Stimulated activated CD8-positive, alpha-beta memory T cell treated with anti-CD3 and anti-CD28 coated beads, Interleukin-2, amount 100 ng/mL, for 48 hours (primary cell): ENCODE measurements at regions not wholly inside any gene's neighbourhood (a gene's known extent, or its start where the extent isn't known, plus 50 kb on each side); places are given as distances from the start of the nearest gene placed in this dataset.

Experiments used
- DNase-seq, 2 donors: peaks; one replicate each; pipeline ENCODE4 v3.0.0-alpha.2; 2020; ENCODE audit warnings: low read depth in 2 of 2

DNA sequence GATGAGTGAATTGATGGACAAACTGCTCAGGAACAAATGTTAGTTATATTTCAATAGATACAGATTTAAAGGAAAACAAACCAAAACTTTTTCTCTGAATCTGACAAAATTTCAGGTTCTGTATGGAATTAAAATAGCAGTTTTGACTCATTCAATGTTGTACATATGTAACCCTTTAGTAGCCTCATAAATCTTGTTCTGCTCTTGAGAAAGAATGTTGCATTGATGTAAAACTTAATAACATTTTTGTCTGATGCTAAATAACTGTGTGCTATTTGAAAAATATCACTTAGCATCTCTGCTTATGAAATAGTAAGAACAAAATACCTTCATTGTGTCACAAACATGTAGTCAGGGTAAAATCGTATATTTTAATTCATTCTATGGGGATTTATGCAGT is 168.9 kb upstream of the NOVA1 start:
- DNase-seq: no peak

DNA sequence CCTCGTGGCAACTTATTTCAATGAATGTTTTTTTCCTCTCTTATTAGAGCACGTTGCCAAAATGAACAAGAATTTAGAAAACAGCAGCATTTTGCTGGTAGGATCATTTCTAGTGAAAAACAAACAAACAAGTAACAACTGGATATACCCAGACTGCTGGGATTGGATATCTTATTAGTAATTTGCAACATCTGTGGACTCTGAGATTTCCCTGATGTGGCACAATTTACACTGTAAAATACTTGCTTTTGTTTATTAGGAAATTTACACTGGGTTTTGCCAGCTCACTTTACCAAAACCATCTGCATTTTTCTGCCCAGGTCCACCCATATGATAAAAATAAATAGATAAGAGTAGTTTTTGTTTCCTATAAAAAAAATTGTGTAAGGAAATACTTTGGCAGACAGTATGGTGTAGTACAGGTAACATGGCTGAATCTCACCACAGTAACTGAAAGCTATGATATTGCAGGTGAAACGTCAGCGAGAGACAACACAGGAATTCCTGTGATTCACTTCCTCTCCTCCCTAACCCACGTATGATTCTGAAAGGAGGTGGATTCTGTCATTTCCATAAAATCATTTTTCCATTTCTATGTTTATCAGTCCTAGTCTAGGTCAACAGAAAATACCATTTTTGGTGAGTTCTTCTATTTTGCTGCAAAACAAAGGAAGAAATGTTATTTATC is 176.2 kb upstream of the NOVA1 start:
- DNase-seq: no peak

DNA sequence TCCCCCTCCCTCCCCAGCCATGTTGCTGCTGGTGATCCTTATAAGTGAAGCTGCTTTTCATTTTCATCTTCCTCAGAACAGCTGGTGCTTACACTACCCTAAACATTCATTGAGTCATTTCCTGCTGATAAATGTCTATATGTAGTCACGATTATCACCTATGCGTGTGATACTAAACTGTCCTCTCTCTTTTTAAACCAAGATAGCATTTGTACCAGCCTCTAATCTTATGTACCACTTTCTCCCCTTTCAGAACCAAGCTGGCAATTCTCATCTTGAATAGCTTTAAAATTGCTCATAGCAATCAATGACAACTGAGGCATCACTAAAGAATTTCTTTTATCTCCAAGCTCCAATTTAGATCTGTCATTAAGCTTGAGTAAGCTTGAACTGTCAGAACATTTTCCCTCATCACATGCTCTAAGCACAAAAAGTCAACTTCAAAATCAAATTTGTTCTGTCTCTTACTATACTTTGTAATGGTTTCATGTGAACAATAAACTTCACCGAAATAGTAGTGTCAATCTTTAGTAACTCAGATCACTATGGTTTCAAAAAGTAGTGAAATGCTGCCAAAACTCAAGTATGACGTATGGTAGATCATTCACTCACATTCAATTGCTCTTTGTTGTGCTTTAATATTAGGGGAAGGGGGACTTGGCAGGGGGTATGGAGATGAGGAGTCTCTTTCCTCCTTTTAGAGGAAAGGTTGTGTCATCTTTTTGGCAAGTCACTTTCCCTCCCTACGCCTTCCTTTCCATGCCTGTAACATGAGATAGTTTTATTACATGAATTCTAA is 178.1 kb upstream of the NOVA1 start:
- DNase-seq: no peak

DNA sequence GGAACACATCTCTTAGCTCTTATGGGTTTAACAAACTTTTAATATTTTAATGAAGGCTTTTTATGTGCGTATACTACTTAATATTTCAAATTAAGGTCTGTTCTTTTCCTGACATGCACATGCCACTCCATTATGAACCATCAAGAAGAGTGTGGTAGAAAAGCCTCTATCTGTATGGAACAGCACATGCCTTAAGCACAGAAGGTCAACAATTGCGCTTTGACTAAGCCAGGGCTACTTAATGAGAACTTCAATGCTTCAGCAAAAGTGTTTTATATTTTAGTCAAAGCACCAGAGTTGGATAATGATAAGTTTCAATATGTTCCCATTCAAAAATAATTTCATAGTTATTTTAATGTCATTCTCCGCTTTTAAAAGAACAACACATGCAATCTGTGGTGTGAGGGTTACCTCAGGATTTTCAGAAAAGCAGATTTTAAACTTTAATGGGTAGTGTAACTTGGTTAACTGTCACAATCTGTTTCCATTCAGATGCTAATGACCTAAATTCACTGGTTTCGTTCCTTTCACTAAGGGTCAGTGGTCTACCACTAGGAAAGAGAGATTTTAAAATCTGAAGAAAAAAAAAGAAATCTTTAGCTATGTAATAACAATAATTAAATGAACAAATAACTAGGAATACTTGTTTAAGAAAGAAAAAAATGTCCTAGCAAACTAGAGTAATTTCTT is 193.4 kb upstream of the NOVA1 start:
- no peak for DNase-seq

DNA sequence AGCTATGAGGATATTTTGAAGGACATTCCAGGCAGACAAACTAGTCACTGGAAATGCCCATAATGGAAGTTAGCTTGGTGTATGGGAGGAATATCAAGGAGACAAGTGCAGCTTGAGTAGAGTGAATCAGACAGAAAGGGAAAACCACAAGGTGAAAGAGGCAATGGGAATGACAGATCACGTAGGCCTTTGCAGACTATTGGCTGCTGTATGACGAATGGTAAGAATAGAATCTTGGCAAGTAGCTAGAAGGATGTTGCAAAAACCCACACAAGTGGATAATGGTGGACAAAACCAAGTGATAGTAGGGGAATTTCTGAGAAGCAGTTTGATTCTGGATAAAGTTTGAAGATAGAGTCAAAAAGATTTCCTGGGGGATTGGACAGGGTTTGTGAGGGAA is 196.9 kb upstream of the NOVA1 start:
- DNase-seq: no peak

DNA sequence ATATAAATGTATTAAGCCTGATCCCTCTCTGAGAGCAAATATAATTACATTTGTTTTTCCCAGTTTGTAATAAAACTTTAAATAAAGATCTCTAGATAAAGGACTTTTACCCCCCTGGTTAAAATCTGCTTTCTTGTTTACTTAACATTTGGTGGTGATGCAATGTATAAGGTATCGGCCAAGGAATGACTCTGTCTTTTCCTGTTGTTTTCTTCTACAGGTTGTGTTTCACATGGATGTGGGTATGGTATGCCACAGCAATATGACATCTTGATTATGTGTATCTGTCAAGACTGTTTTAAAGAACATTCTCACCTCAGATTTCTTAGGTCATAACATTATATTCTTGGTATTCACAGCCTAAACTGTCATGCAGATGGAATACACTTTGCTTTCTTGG is 210.6 kb upstream of the NOVA1 start:
- DNase-seq: no peak

DNA sequence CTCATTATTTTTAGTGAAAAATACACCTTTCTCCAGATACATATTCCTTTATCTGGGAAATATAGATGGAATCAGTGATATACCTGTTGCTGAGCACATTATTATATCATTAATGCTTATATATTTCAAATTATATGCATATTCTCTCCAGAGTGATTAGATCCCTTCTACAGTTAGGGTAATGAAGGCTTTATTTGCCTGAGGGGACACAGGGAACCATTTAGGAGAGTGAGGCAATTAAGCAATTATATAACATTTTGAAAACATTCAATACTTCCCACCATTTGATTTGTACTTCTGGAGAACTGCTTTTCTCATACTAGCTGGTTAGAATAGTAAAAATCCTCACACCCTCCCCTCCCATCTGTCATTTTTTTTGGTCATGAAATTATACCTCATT is 212.8 kb upstream of the NOVA1 start:
- no peak for DNase-seq

DNA sequence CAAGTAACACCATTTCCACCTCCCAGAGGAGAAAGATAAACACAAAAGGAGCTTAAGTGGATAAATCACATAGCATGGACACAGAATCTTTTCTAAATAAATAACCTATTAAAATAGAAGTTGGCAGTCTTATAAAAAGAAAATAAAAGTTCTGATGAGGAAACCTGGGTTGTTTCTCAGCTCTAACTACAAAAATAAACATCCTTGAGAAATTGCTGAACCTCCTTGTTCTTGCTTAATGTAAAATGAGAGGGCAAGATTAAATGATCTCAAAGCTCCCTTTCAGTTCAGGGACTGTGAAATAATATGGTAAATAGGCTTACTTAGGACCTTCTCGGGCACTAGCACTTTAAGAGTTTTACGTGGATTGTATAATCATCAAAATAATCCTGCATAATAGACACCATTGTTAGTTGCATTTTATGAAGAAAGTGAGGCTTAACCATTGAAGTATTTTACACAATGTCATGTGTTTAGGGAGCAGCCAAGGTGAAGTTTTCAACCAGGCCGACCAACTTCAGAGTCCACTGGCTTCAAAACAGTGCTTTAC is 214.0 kb upstream of the NOVA1 start:
- no peak for DNase-seq

DNA sequence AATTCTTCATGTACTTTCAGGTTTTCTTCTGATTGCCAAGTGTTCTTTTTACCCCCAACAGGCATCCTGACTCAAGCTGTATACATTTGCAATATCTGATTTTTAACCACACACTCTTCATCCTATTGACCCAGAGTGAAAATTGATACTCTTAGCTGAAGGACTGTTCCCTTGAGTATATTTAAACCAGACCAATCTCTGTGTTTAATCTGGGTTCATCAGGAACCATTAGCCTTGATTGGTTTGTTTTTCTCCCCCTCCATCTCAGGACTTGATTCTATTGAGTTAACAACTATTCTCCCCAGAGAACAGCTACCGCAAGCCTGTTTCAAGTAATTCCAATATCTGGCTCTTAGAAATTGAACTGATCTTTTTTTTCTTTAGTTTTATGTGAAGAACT is 222.3 kb upstream of the NOVA1 start:
- DNase-seq: no peak

DNA sequence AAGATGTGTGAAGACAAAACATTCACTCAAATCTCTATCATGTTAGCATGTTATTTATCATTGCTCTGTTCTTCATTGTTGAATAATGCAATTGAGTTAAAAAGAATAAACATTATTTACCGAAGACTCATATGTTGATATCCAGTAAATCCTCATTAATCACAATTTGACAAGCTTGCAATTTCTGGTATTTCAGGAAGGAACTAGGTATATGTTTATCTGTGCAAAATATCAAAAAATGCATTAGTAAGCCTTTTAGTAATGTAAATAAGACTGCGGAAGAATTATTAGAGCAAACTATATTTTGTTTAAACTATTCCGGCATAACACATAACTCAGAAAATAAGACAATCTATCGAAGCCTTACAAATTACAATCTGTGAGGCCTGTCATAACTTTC is 222.7 kb upstream of the NOVA1 start:
- DNase-seq: no peak

DNA sequence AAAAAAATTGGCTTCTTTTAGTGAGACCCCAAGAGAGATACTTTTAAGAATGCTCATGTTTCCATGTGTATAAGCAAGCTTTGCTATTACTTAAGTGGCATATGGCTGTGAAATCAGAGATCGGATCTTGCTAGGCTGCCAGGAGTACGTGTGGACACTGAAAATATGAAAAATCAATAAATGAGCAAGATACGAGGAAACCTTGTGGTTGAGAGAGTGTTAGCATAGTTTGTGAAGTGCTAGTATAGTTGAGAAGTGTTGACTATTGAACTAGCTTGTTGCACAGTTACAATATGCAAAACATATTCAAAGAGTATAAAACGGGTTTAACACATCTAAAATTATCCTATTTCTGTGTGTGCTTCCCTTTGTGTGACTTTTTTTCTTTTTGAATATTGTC is 230.9 kb upstream of the NOVA1 start:
- DNase-seq: no peak

DNA sequence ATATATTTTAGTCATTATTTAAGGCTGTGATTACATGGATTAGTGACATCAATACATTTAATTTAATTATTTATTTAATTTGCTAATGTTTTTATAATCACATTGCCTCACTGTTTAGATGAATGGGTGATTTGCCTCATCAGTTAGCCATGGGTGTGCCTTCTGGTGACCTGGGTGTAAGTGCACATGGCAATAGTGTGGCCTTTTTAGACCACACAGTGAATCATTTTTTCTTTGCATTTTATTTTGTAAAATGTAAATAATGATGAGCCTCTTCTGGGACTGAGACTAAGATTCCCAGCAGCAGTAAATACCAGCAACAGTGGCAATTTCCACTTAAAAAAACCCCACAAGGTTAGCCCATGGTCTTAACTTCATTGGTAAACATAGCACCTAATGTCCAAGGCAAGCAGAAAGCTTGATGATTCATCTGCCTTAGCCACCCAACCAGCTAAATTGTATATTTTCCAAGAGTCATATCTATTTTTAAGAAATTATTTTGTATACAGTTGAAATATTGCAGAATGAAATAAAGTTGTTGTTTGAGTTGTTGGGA is 235.9 kb upstream of the NOVA1 start:
- no peak for DNase-seq

DNA sequence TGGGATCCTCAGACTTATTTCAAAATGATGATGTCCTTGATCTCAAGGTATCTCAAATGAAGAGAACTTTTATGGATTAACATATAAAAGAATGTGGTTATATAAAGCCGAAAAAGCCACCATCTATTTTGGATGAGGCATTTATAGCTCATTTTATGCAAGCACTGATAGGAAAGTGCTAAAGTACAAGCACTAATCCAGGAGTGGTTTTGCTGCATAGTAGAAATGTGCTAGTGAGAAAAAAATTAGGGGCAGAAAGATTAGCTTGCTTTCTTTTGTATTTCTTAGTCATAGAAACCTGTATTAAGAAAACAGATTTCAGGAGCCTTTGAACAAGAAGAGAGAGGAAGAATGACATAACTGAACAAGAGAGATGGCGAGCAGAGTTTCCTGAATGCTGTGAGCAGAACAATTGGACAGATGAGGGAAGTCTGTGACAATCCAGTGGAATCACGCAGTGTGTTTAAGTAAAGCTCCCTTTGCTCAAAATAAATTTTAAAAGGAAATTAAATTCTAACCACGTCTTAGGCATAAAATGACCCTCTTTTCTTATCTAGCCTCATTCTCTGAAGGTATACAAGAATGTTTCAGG is 238.2 kb upstream of the NOVA1 start:
- no peak for DNase-seq

DNA sequence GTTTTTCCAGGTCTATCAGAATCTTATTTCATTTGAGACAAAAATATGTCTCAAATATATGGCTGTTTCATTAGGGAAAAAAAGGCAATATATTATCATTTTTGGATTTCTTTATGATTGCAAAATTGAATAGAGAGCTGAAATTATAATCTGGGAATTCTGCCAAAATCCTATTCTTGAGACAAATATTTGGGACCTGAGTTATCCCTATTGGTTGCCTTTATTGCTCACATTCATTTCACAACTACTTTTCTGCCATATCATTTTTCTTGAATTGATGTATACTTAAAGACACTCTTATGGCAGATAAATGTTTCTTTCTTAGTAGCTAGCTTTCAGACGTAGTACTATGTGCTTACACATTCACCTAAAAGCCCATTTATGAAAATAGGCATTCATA is 241.6 kb upstream of the NOVA1 start:
- DNase-seq: no peak

DNA sequence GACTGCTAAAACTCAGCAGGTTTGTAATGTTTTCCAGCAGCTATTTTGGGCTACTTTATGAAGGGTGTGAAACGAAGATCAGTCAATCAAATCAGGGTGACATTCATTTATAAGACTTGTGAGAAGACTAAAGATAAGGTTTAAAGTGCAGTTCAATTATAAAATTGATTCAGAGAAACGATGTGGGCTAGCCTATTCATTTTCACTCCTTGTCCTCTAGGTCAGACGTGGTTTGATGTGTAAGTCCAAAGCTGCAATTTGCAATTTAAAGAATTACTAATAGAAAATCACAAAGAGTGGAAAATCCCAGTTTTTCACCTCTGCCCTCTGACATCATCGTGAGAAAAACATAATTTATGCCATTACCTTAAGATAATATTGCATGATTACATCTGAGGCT is 243.5 kb upstream of the NOVA1 start:
- no peak for DNase-seq

DNA sequence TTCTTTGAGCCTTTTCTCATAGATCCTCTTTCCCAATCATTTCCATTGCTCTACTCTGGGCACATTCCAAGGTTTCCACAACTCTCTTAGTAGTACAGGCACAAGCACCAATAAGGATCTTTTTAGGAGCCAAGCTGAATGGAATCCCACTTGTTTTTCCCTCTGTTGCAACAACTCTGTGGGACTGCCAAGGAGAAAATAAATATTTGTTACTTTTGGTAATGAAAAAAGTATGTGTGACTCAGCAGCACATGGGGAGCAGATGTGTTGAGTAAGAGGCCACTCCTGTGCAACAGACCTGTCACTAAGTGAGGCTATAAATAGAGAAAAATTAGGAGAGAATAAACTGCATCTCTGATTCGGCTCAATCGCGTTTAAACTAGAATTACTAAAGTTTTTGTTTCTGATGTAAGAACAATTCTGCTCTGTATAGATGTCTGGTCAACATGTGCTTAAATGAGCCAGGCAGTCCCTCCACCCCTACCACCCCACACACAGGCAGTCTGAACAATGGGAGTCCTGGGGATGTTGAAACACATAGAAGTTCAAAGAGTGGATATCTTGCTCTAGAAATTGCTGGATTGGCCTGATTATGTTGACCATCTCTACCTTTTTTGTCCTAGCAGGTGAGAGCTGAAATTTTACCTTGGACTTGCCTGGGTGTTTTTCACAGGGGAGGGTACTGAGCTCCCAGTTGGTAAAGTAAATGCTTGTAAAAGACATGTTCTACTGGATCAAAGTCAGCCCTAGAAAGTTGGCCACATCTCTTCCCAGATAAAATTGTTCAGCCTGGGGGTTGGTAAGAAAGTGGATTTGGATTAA is 244.3 kb upstream of the NOVA1 start:
- no peak for DNase-seq

DNA sequence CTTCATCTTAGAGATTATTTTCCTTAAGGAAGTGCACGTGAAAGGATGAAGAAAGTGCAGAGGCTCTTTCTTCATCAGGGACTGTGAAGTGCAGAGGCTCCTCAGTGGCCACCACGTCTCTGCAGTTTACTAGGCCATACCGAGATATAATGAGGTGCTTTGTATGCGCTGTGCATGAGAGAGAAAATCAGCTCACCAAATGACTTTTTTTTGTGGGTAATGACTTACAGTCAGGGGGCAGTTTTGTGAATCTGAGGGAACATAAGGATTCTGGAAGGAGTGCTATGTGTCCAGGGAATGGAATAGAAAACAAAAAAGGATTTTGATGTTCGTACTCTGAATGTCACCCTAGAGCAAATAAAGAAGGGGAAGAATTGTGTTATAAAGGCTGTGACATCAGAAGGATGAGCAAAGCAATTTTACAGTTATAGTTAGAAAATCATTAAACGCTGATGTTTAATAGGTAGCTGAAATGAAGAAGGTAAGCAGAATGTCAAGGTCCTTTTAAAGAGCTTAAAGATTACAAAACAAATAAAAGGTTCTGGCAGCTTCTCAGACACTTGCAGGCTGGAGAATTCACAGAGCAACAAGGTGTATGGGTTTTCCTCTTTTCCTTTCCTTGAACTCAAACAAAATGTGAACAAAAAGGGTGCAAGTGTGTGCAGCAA is 247.5 kb upstream of the NOVA1 start:
- no peak for DNase-seq

DNA sequence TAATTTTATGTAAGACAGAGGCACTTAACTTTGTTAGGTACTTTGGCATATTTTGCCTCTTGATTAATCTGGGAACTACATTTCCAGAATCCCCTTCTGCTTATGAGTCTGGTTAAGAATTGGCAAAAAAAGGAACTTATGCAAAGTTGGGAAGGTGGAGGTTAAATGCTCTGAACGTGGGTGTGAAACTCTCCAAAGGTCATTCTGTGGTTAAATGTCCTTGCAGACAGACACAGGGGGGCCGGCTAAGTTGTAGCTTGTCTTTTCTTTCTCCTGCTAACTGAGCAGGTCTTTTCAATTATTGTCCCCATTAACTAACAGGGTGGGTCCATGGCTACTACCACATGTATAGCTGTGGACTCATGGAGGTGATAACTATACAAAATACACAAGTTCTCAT is 248.6 kb upstream of the NOVA1 start:
- DNase-seq: no peak

DNA sequence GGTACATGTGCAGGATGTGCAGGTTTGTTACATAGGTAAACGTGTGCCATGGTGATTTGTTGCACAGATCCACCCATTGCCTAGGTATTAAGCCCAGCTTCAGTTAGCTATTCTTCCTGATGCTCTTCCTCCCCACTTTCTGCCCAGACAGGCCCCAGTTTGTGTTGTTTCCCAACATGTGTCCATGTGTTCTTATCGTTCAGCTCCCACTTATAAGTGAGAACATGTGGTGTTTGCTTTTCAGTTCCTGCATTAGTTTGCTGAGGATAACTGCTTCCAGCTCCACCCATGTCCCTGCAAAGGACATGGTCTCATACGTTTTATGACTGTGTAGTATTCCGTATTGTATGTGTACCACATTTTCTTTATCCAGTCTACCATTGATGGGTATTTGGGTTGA is 251.7 kb upstream of the NOVA1 start:
- DNase-seq: no peak

DNA sequence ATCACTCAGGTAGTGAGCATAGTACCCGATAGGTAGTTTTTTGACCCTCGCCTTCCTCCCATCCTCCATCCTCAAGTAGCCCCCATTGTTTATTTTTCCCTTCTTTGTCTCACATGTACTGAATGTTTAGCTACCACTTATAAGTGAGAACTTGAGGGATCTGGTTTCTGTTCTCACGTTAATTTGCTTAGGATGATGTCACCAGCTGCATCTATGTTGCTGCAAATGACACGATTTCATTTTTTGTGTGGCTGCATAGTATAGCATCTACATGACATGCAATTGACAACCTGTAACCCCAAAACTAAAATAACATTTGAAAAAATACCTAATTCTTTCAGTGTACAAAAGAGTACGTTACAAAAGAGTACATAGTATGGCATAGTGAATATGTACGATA is 254.0 kb upstream of the NOVA1 start:
- no peak for DNase-seq
